Activated CD8-positive, alpha-beta memory T cell treated with anti-CD3 and anti-CD28 coated beads, Interleukin-2, amount 50 U/mL, for 4 hours (primary cell): ENCODE measurements at regions not wholly inside any gene's neighbourhood (a gene's known extent, or its start where the extent isn't known, plus 50 kb on each side); places are given as distances from the start of the nearest gene placed in this dataset.

Experiments used
- DNase-seq: peaks from one replicate; pipeline ENCODE4 v3.0.0-alpha.2; 2020

- DNase-seq = no peak
Measured at GRCh38 chrX:125012585-125012984, 307.1 kb upstream of the TEX13C start.

GRCh38 chrX:125029131-125029530, 290.5 kb upstream of the TEX13C start:
- no peak for DNase-seq
